Subcutaneous abdominal adipose tissue (tissue), 5 donors: ENCODE measurements at regions not wholly inside any gene's neighbourhood (a gene's known extent, or its start where the extent isn't known, plus 50 kb on each side); places are given as distances from the start of the nearest gene placed in this dataset.

Experiments used
- H3K27ac ChIP-seq: one replicate; pipeline ENCODE4 v1.7.0; 2013; ENCODE audit warnings: low read depth, mild to moderate bottlenecking, inconsistent platforms, low read length, moderate library complexity
- H3K27me3 ChIP-seq, 5 donors: one replicate each; pipeline ENCODE4 v1.7.0; 2013; ENCODE audit warnings: low read length in 5 of 5, inconsistent platforms in 1 of 5; ENCODE audit not compliant: control insufficient read depth in 5 of 5, insufficient read depth in 4 of 5
- H3K36me3 ChIP-seq, 5 donors: one replicate each; pipeline ENCODE4 v1.7.0; 2013; ENCODE audit warnings: low read length in 5 of 5; ENCODE audit not compliant: control insufficient read depth in 5 of 5, insufficient read depth in 5 of 5
- H3K4me1 ChIP-seq, 5 donors: one replicate each; pipeline ENCODE4 v1.7.0; 2013; ENCODE audit warnings: low read length in 5 of 5, mild to moderate bottlenecking in 3 of 5, moderate library complexity in 1 of 5; ENCODE audit not compliant: control insufficient read depth in 5 of 5, insufficient read depth in 5 of 5
- H3K4me3 ChIP-seq, 5 donors: one replicate each; pipeline ENCODE4 v1.7.0; 2013; ENCODE audit warnings: low read length in 5 of 5, low read depth in 1 of 5
- H3K9ac ChIP-seq, 5 donors: one replicate each; pipeline ENCODE4 v1.7.0; 2013; ENCODE audit warnings: low read length in 5 of 5, mild to moderate bottlenecking in 4 of 5, moderate library complexity in 3 of 5
- H3K9me3 ChIP-seq, 5 donors: one replicate each; pipeline ENCODE4 v1.7.0; 2013; ENCODE audit warnings: low read length in 5 of 5; ENCODE audit not compliant: control insufficient read depth in 5 of 5
- donor health status: healthy.
- donor health status: healthy.
- donor health status: healthy.
- donor health status: healthy.
- donor health status: healthy.

DNA sequence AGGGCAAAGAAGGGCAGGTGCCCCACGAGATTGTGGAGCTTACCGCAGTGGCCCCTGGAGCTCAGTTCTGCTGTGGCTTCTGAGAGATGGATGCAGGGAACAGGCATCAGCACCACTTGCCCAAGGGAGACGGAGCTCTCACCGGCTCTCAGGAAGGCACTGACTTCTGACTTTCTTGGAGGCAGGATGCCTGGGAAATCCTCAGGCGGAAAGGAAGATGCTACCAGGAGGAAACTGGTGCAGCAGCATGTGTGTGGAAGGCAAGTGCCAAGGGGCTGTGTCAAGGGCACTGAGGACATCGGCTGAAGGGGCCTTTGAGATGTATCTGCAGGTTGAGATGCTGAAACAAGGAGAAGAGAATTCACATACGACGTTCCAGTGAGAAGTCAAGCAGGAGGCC, 64.0 kb downstream of the FOXA2 start:
- H3K4me3 ChIP-seq: no peak overlapping the region
- H3K9ac ChIP-seq: no peak overlapping the region
- H3K9me3 ChIP-seq: no peaks in the 10 kb centered on the region
- peaks cover 0 to 10% (median 1%) of the 10 kb centered on the region in 5 donors for H3K4me1 ChIP-seq
- H3K36me3 ChIP-seq: no peaks in the 10 kb centered on the region
- H3K27ac ChIP-seq: no peak overlapping the region
- H3K27me3 ChIP-seq: peaks cover 0 to 9% (median 0%) of the 10 kb centered on the region in 5 donors

GRCh38 chr20:22515264-22515663, 69.1 kb downstream of the FOXA2 start:
- Histone ChIP-seq H3K9me3 (no peaks in the 10 kb centered on the region), H3K27ac (no peak overlapping the region), H3K4me3 (no peak overlapping the region), H3K27me3 (peaks cover 0 to 10% (median 0%) of the 10 kb centered on the region in 5 donors), H3K4me1 (no peaks in the 10 kb centered on the region), H3K36me3 (no peaks in the 10 kb centered on the region), H3K9ac (no peak overlapping the region)

DNA sequence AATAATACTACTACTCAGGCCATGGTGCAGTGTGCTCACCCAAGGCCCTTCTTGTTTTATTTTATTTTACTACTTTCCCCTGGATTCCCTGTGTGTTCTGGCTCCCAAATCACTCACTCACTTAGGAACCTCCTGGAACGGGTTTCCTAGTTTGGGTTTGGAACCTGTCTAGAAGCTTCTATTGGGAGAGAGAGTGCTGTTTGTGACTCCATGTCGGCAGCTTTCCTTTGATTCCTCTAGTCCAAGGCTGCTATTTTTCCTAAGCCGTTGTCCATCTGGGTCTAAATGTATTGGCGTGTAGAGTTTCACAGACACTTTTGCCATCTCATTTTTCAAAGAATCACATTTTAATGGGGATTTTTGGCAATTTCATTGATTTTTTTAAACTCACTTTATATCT, 70.8 kb downstream of the FOXA2 start:
- Histone ChIP-seq H3K9ac (no peak overlapping the region), H3K27ac (no peak overlapping the region), H3K4me1 (no peaks in the 10 kb centered on the region), H3K4me3 (no peak overlapping the region), H3K27me3 (peaks cover 0 to 10% (median 0%) of the 10 kb centered on the region in 5 donors), H3K9me3 (no peaks in the 10 kb centered on the region), H3K36me3 (no peaks in the 10 kb centered on the region)

- no peak overlapping the region for H3K9ac ChIP-seq
- H3K27me3 ChIP-seq: peaks cover 0 to 10% (median 0%) of the 10 kb centered on the region in 5 donors
- no peaks in the 10 kb centered on the region for H3K4me1 ChIP-seq
- no peak overlapping the region for H3K27ac ChIP-seq
- no peak overlapping the region for H3K4me3 ChIP-seq
- H3K9me3 ChIP-seq: no peaks in the 10 kb centered on the region
- no peaks in the 10 kb centered on the region for H3K36me3 ChIP-seq
These were observed 71.4 kb downstream of the FOXA2 start for GRCh38 chr20:22512911-22513489.

DNA sequence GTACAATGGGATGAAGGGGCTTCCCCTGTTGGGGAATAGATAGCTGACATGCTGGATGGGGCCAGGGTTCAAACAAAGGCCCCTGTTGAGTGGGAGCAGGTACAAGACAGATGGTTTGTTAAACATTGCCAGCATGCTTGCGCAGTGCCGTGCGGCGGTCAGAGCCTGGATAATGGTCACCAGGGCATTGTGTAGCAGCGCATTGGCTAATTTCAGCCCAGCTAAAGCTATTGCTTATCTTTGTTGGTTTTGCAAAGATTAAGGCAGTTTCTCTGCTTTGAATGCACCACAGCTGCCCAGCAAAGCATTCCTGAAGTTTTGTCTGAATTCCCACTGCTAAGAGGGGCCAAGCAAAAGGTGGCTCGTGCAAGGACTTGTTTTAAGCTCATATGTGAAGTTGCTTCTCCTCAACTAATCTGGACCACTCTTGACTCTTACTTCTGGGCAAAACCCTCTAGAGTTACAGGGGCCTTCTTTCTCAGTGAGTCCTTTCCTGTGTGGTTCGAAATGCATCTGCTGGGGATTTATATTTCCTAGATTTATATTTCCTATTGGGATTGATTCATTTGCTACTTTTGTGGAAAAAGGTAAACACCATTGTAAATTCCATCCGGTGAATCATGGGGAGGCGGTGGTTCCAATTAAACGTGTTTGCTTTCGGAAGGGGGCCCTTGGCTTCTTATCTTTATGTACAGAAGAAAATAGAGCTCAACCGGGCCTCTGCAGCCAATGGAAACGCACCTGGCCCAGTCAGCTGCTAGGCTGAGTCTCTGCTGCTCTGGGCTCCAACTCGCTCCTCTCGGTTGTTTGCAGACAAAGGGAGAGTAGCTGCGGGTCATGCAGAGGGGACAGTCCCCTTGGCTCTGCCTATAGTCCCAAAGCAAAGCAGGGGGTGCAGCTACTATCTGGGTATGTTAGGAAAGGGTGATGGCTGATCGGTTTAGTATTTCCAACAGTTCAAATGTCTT, 72.1 kb downstream of the FOXA2 start:
- Histone ChIP-seq H3K36me3 (no peaks in the 10 kb centered on the region), H3K9me3 (no peaks in the 10 kb centered on the region), H3K27ac (no peak overlapping the region), H3K27me3 (peaks cover 0 to 10% (median 0%) of the 10 kb centered on the region in 5 donors), H3K4me1 (no peaks in the 10 kb centered on the region), H3K4me3 (no peak overlapping the region), H3K9ac (no peak overlapping the region)

DNA sequence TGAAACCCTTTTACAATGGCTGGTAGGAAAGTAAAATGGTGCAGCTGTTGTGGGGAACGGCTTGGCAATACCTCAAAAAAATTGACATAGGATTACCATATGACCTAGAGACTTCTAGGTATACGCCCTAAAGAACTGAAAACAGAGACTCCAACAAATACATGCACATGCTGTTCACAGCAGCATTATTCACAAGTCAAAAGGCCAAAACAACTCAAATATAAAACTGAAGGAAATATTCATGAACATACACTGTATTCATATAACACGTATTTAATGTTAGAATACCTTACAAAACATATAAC, 74.6 kb downstream of the FOXA2 start:
- H3K9ac ChIP-seq: no peak overlapping the region
- no peaks in the 10 kb centered on the region for H3K36me3 ChIP-seq
- no peaks in the 10 kb centered on the region for H3K9me3 ChIP-seq
- no peaks in the 10 kb centered on the region for H3K4me1 ChIP-seq
- no peak overlapping the region for H3K27ac ChIP-seq
- H3K27me3 ChIP-seq: peaks cover 0 to 7% (median 4%) of the 10 kb centered on the region in 5 donors
- H3K4me3 ChIP-seq: no peak overlapping the region

DNA sequence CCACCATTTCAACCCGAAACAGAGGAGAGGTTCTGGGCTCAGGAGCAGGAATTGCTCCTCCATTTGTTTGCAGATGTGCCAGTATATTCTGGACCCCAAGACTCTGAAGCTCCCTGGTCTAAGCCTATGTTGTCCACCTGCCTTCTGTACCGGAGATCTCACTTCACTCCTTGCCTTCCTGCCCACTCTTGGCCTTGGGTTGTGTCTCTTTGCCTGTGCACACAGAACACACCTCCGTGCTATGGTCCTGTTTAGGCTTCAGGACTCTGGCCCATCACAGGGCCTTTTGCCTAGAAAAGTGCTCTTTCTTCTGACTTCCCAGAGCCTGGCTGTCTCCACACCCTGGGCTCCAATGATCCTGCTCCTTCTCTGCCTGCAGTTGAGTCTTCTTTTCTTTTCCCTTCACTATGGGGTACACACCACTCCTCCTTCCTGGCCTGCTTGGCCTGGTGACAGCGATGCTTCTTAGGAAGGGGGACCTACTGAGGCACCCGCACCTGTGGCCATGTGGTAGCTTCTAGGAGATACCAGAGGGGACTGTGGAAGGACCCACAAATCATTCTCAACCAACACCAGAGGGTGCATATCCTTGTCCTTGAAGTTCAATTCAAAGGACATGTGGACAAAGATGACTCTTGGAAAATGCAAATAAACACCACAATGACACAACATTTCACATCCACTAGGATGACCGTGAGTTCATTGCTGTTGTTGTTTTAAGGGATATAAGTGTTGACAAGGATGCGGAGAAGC, 75.1 kb downstream of the FOXA2 start:
- Histone ChIP-seq H3K4me1 (no peaks in the 10 kb centered on the region), H3K27me3 (peaks cover 0 to 7% (median 5%) of the 10 kb centered on the region in 5 donors), H3K9me3 (no peaks in the 10 kb centered on the region), H3K4me3 (no peak overlapping the region), H3K36me3 (no peaks in the 10 kb centered on the region), H3K27ac (no peak overlapping the region), H3K9ac (no peak overlapping the region)

- no peaks in the 10 kb centered on the region for H3K36me3 ChIP-seq
- no peak overlapping the region for H3K27ac ChIP-seq
- H3K4me3 ChIP-seq: no peak overlapping the region
- no peaks in the 10 kb centered on the region for H3K9me3 ChIP-seq
- no peaks in the 10 kb centered on the region for H3K4me1 ChIP-seq
- H3K27me3 ChIP-seq: peaks cover 0 to 5% (median 4%) of the 10 kb centered on the region in 5 donors
- no peak overlapping the region for H3K9ac ChIP-seq
These were observed 75.9 kb downstream of the FOXA2 start for GRCh38 chr20:22508426-22508825.

GRCh38 chr20:22507240-22507961, 77.0 kb downstream of the FOXA2 start:
- H3K27ac ChIP-seq: no peak overlapping the region
- H3K9ac ChIP-seq: no peak overlapping the region
- no peaks in the 10 kb centered on the region for H3K9me3 ChIP-seq
- H3K4me3 ChIP-seq: no peak overlapping the region
- peaks cover 0 to 5% (median 3%) of the 10 kb centered on the region in 5 donors for H3K27me3 ChIP-seq
- H3K4me1 ChIP-seq: no peaks in the 10 kb centered on the region
- no peaks in the 10 kb centered on the region for H3K36me3 ChIP-seq
